GM23338 (cell line): ENCODE measurements at regions not wholly inside any gene's neighbourhood (a gene's known extent, or its start where the extent isn't known, plus 50 kb on each side); places are given as distances from the start of the nearest gene placed in this dataset.

Experiments
- ATAC-seq: fragments of 200-7000 bp; cut with Tn5 transposase; 3 replicates; pipeline ENCODE4 v1.9.1; 2020
- DNase-seq: peaks from one replicate; pipeline ENCODE4 v3.0.0-alpha.2; 2015; ENCODE audit warnings: low spot score
- H2AFZ ChIP-seq: fragments of 200-600 bp; sonication (generic); 2 replicates; pipeline ENCODE4 v1.8.0; 2016; ENCODE audit warnings: antibody characterized with exemption, mild to moderate bottlenecking, moderate library complexity
- H3F3A ChIP-seq: fragments of 200-600 bp; sonication (generic); replicated peaks from 2 replicates; pipeline ENCODE4 v1.8.0; 2017; ENCODE audit warnings: antibody characterized with exemption, mixed run types, low read depth
- H3K27ac ChIP-seq: fragments of 200-600 bp; sonication (generic); 2 replicates; pipeline ENCODE4 v1.6.1; 2016; ENCODE audit warnings: low read depth
- H3K27me3 ChIP-seq: fragments of 200-600 bp; sonication (generic); 2 replicates; pipeline ENCODE4 v1.8.0; 2016; ENCODE audit warnings: mild to moderate bottlenecking, mixed run types, moderate library complexity; ENCODE audit not compliant: insufficient read depth
- H3K36me3 ChIP-seq: fragments of 200-600 bp; sonication (generic); 2 replicates; pipeline ENCODE4 v1.8.0; 2016; ENCODE audit warnings: mild to moderate bottlenecking; ENCODE audit not compliant: insufficient read depth
- H3K4me1 ChIP-seq: fragments of 200-600 bp; sonication (generic); 2 replicates; pipeline ENCODE4 v1.8.0; 2016; ENCODE audit warnings: mild to moderate bottlenecking, moderate library complexity; ENCODE audit not compliant: insufficient read depth
- H3K4me2 ChIP-seq: fragments of 200-600 bp; sonication (generic); 2 replicates; pipeline ENCODE4 v1.7.1; 2017; ENCODE audit warnings: mixed run types
- H3K4me3 ChIP-seq: fragments of 200-600 bp; sonication (generic); 2 replicates; pipeline ENCODE4 v1.6.1; 2016; ENCODE audit warnings: mixed run types
- H3K79me2 ChIP-seq: fragments of 200-600 bp; sonication (generic); replicated peaks from 2 replicates; pipeline ENCODE4 v1.8.0; 2017; ENCODE audit warnings: mild to moderate bottlenecking; ENCODE audit not compliant: insufficient read depth
- H3K9me2 ChIP-seq: fragments of 200-600 bp; sonication (generic); 2 replicates; pipeline ENCODE4 v1.8.0; 2017; ENCODE audit not compliant: insufficient read depth
- H4K20me1 ChIP-seq: fragments of 200-600 bp; sonication (generic); replicated peaks from 2 replicates; pipeline ENCODE4 v1.8.0; 2017; ENCODE audit warnings: mild to moderate bottlenecking; ENCODE audit not compliant: insufficient read depth
- H3K27ac Mint-ChIP-seq: 2 replicates; pipeline ENCODE4 v1.8.0; 2020; ENCODE audit warnings: inconsistent platforms, mild to moderate bottlenecking, moderate library complexity, mixed read lengths
- H3K27me3 Mint-ChIP-seq: 3 replicates; pipeline ENCODE4 v1.8.0; 2022; ENCODE audit warnings: low read depth, mild to moderate bottlenecking, moderate library complexity, mixed read lengths, inconsistent platforms; ENCODE audit not compliant: insufficient read depth, poor library complexity
- H3K36me3 Mint-ChIP-seq: 3 replicates; pipeline ENCODE4 v1.8.0; 2021; ENCODE audit warnings: low read depth, mild to moderate bottlenecking, inconsistent platforms, moderate library complexity, mixed read lengths
- H3K4me1 Mint-ChIP-seq: 3 replicates; pipeline ENCODE4 v1.8.0; 2020; ENCODE audit warnings: mild to moderate bottlenecking, inconsistent platforms, mixed read lengths
- H3K4me3 Mint-ChIP-seq: 3 replicates; pipeline ENCODE4 v1.8.0; 2021; ENCODE audit warnings: moderate library complexity, mild to moderate bottlenecking, inconsistent platforms, mixed read lengths
- H3K9me3 Mint-ChIP-seq: 3 replicates; pipeline ENCODE4 v1.8.0; 2020; ENCODE audit warnings: moderate library complexity, mild to moderate bottlenecking, inconsistent platforms, mixed read lengths
- CREB1 ChIP-seq: fragments of 250-450 bp; sonication (Bioruptor Pico); IDR thresholded peaks from 2 replicates; pipeline ENCODE4 v1.5.0; 2020; ENCODE audit warnings: low read depth, mild to moderate bottlenecking, moderate library complexity
- CTCF ChIP-seq, 2 experiments: fragments of 200-600 bp in 1 of 2; sonication (generic) in 1 of 2; conservative IDR thresholded peaks; 2 replicates each; pipeline versions ENCODE4 v1.5.1 to v1.6.1; 2016 to 2017; ENCODE audit warnings: antibody characterized with exemption in 2 of 2, low read depth in 2 of 2, mild to moderate bottlenecking in 2 of 2, moderate library complexity in 1 of 2
- ETS1 ChIP-seq: IDR thresholded peaks from 2 replicates; pipeline ENCODE4 v1.6.1; 2016; ENCODE audit warnings: antibody characterized with exemption
- JUNB ChIP-seq: IDR thresholded peaks from one replicate; pipeline ENCODE4 v1.6.1; 2016; ENCODE audit warnings: antibody characterized with exemption; ENCODE audit not compliant: unreplicated experiment
- NANOG ChIP-seq: IDR thresholded peaks from 2 replicates; pipeline ENCODE4 v1.6.1; 2016; ENCODE audit warnings: antibody characterized with exemption, borderline replicate concordance
- REST ChIP-seq: IDR thresholded peaks from one replicate; pipeline ENCODE4 v1.6.1; 2018; ENCODE audit warnings: antibody characterized with exemption; ENCODE audit not compliant: unreplicated experiment

GRCh38 chr21:35508139-35508888 is 459.2 kb upstream of the RUNX1 start:
- no peak overlapping the region for H2AFZ ChIP-seq
- Mint-ChIP-seq H3K27me3 (peaks cover 3% of the 10 kb centered on the region), H3K4me3 (no peak overlapping the region), H3K36me3 (no peaks in the 10 kb centered on the region), H3K9me3 (no peaks in the 10 kb centered on the region), H3K4me1 (peaks cover 60% of the 10 kb centered on the region), H3K27ac (no peak overlapping the region)
- no peaks in the 10 kb centered on the region for H3K27me3 ChIP-seq
- H3K4me1 ChIP-seq = peaks cover 50% of the 10 kb centered on the region
- H3F3A ChIP-seq = no peaks in the 10 kb centered on the region
- H3K9me2 ChIP-seq = no peaks in the 10 kb centered on the region
- no peaks in the 10 kb centered on the region for H3K36me3 ChIP-seq
- peak; percentile 85 for DNase-seq
- no peaks in the 10 kb centered on the region for H3K79me2 ChIP-seq
- H3K27ac ChIP-seq = no peak overlapping the region
- no peak overlapping the region for H3K4me2 ChIP-seq
- ATAC-seq = peak; percentile 61
- no peaks in the 10 kb centered on the region for H4K20me1 ChIP-seq
- H3K4me3 ChIP-seq = no peak overlapping the region
- peak; percentile 54 to 64 for TF ChIP-seq CTCF (conservative IDR thresholded peaks at IDR 0.05; ENCODE audit: low read depth in 2 of 2)
- no peak for TF ChIP-seq NANOG

- Mint-ChIP-seq H3K27me3 (peaks cover 3% of the 10 kb centered on the region), H3K27ac (peak overlapping the region; percentile 79; the same call in 1 of the 2 replicates), H3K4me1 (peaks cover 67% of the 10 kb centered on the region), H3K36me3 (no peaks in the 10 kb centered on the region), H3K4me3 (no peak overlapping the region), H3K9me3 (no peaks in the 10 kb centered on the region)
- Histone ChIP-seq H4K20me1 (no peaks in the 10 kb centered on the region), H3K79me2 (no peaks in the 10 kb centered on the region), H3K4me2 (peak overlapping the region; percentile 19; the same call in 1 of the 2 replicates), H2AFZ (no peak overlapping the region), H3K4me3 (no peak overlapping the region), H3K27me3 (no peaks in the 10 kb centered on the region), H3F3A (no peaks in the 10 kb centered on the region), H3K36me3 (no peaks in the 10 kb centered on the region), H3K27ac (0 out of 2 replicates have a peak overlapping the region, but pooled peaks have one; percentile 11), H3K4me1 (peaks cover 58% of the 10 kb centered on the region), H3K9me2 (no peaks in the 10 kb centered on the region)
- DNase-seq (no peak), ATAC-seq (no peak)
- TF ChIP-seq JUNB = no peak
- no peak for TF ChIP-seq ETS1
- no peak for TF ChIP-seq REST
- TF ChIP-seq CREB1 (CRISPR knock-in tag) = no peak
These were observed 458.2 kb upstream of the RUNX1 start for GRCh38 chr21:35507181-35507759.
